ENCODE measurements at regions not wholly inside any gene's neighbourhood (a gene's known extent, or its start where the extent isn't known, plus 50 kb on each side); places are given as distances from the start of the nearest gene placed in this dataset.

DNA sequence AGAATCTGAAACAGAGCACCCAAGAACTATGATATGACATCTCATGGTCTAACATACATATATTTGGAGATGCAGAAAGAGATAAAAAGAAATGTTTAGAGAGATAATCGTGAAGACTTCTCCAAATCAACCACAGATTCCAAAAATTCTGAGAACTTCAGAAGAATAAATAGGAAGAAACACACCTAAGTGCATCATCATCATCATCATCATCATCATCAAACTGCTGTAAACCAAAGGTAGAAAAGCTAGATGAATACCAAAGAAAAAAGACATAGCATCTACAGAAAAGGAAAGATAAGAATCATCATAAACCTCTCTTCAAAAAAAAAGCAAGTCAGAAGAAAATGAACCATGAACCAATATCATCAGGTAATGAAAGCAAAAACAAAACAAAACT is 124.2 kb downstream of the PPP1R3A start:
- TF ChIP-seq, protein P1, sequence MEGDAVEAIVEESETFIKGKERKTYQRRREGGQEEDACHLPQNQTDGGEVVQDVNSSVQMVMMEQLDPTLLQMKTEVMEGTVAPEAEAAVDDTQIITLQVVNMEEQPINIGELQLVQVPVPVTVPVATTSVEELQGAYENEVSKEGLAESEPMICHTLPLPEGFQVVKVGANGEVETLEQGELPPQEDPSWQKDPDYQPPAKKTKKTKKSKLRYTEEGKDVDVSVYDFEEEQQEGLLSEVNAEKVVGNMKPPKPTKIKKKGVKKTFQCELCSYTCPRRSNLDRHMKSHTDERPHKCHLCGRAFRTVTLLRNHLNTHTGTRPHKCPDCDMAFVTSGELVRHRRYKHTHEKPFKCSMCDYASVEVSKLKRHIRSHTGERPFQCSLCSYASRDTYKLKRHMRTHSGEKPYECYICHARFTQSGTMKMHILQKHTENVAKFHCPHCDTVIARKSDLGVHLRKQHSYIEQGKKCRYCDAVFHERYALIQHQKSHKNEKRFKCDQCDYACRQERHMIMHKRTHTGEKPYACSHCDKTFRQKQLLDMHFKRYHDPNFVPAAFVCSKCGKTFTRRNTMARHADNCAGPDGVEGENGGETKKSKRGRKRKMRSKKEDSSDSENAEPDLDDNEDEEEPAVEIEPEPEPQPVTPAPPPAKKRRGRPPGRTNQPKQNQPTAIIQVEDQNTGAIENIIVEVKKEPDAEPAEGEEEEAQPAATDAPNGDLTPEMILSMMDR (IDR thresholded peaks at IDR 0.05), result no peak
- TF ChIP-seq FOSL2 (IDR thresholded peaks at IDR 0.05; ENCODE audit: borderline replicate concordance, low read depth), result no peak
- no peak for TF ChIP-seq POLR2AphosphoS5 (IDR thresholded peaks at IDR 0.05; ENCODE audit: low read depth, low read length)
